ENCODE measurements at regions not wholly inside any gene's neighbourhood (a gene's known extent, or its start where the extent isn't known, plus 50 kb on each side); places are given as distances from the start of the nearest gene placed in this dataset.

DNA sequence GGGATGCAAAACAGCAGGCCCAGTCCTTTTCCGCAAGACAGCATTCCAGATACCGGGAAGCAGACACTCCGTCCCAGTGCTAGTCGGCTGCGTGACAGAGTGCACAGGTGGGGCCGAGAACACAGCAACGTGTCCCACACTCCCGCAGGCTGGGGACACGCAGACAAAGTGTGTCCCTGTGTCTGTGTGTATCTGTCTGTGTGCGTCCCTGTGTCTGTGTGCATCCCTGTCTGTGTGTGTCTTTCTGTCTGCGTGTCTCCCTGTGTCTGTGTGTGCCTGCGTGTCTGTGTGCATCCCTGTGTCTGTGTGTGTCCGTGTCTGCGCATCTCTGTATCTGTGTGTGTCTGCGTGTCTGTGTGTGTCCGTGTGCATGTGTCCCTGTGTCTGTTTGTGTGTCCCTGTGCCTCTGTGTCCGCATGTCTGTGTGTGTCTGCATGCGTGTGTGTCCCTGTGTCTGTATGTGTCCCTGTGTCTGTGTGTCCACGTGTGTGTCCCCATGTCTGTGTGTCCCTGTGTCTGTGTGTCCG lies 137.0 kb downstream of the MRPL36 start:
- TF ChIP-seq TAF1 (IDR thresholded peaks at IDR 0.05; ENCODE audit: borderline replicate concordance, low read depth, low read length): no peak
- TF ChIP-seq POLR2AphosphoS5 (IDR thresholded peaks at IDR 0.05; ENCODE audit: low read depth, low read length): no peak
- no peak for TF ChIP-seq POLR2A (IDR thresholded peaks at IDR 0.05; ENCODE audit: low read depth, low read length)
- FAIRE-seq: no peak
- DNase-seq (ENCODE audit: insufficient read length): no peak

DNA sequence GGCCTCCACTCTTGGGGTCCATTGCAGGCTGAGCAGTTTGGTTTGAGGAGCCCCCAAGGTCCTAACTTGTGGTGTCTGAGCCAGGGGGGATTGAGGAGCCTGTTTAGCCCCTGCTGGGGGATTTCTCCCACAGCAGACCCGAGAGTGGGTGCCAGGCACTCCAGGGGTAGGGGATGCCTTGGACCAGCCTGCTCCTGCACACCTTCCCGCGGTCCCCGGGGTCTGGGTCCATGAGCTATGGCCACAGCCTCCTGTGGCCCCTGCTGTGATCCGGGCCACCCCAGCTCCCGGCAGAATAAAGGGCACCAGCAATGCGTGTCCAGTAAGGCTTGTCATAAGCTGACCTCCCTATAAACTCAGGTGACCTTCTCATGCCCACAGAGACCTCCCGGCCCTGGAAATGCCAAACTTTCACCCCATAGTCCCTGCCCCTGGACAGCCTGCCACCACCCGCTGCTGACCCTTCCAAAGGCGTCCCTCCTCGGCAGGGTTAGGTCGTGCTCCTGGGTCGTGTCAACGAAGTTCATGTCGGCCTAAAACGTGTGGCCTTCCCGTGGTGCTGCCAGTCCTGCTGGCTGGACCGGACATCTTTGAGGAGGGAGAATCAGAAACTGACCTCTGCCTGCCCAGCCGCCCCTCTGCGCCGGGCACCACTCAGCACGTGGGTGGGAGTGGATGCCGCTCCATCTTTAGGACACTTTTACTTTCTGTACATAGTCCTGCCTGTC lies 137.6 kb downstream of the MRPL36 start:
- FAIRE-seq (no peak), DNase-seq (ENCODE audit: insufficient read length) (no peak)
- TF ChIP-seq POLR2A (IDR thresholded peaks at IDR 0.05; ENCODE audit: low read depth, low read length) (no peak), TAF1 (IDR thresholded peaks at IDR 0.05; ENCODE audit: borderline replicate concordance, low read depth, low read length) (no peak), POLR2AphosphoS5 (IDR thresholded peaks at IDR 0.05; ENCODE audit: low read depth, low read length) (no peak)

- DNase-seq (ENCODE audit: insufficient read length) (no peak), FAIRE-seq (no peak)
- TF ChIP-seq TAF1 (IDR thresholded peaks at IDR 0.05; ENCODE audit: borderline replicate concordance, low read depth, low read length) (no peak), POLR2AphosphoS5 (IDR thresholded peaks at IDR 0.05; ENCODE audit: low read depth, low read length) (no peak), POLR2A (IDR thresholded peaks at IDR 0.05; ENCODE audit: low read depth, low read length) (no peak)
These were observed 137.6 kb upstream of the LPCAT1 start for GRCh38 chr5:1661311-1661710.

DNA sequence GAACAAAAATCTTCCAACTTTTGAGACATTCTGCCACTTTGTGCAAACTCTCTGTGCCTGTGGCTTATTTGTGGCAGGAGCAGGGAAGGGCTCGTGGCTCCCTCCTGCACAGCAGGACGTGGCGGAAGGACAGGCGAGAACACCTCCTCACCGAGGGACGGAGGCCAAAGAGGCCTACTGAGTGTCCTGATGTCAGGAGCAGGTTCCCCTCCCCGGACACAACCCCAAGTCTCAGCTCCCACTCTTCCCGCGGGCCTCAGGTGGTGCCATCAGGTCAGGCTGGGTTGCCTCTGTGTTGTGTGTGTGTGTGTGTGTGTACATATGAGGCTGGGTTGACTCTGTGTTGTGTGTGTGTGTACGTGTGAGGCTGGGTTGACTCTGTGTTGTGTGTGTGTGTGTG lies 136.8 kb upstream of the LPCAT1 start:
- no peak for FAIRE-seq
- no peak for TF ChIP-seq TAF1 (IDR thresholded peaks at IDR 0.05; ENCODE audit: borderline replicate concordance, low read depth, low read length)
- no peak for TF ChIP-seq POLR2AphosphoS5 (IDR thresholded peaks at IDR 0.05; ENCODE audit: low read depth, low read length)
- TF ChIP-seq POLR2A (IDR thresholded peaks at IDR 0.05; ENCODE audit: low read depth, low read length): no peak
- no peak for DNase-seq (ENCODE audit: insufficient read length)

DNA sequence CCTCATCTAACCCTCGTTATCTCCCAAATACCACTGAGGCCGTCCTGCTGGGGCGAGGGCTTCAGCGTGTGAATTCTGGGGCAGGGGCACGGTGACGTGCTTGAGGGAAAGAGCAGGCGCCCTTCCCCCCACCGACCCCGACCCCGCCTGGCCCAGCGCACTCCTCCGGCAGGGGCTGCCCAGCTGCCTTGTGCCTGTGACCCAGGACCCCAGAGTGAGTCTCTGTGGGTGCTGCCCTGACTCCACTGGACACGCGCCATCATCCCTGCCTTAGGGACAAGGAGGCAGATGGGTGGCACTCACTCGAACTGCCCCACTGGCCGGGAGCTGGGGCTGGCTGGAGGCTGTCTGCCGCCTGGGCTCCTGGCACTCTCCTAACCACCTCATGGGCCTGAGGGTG lies 136.2 kb upstream of the LPCAT1 start:
- DNase-seq (ENCODE audit: insufficient read length): no peak
- FAIRE-seq: no peak
- TF ChIP-seq POLR2A (IDR thresholded peaks at IDR 0.05; ENCODE audit: low read depth, low read length) (no peak), POLR2AphosphoS5 (IDR thresholded peaks at IDR 0.05; ENCODE audit: low read depth, low read length) (no peak)

DNA sequence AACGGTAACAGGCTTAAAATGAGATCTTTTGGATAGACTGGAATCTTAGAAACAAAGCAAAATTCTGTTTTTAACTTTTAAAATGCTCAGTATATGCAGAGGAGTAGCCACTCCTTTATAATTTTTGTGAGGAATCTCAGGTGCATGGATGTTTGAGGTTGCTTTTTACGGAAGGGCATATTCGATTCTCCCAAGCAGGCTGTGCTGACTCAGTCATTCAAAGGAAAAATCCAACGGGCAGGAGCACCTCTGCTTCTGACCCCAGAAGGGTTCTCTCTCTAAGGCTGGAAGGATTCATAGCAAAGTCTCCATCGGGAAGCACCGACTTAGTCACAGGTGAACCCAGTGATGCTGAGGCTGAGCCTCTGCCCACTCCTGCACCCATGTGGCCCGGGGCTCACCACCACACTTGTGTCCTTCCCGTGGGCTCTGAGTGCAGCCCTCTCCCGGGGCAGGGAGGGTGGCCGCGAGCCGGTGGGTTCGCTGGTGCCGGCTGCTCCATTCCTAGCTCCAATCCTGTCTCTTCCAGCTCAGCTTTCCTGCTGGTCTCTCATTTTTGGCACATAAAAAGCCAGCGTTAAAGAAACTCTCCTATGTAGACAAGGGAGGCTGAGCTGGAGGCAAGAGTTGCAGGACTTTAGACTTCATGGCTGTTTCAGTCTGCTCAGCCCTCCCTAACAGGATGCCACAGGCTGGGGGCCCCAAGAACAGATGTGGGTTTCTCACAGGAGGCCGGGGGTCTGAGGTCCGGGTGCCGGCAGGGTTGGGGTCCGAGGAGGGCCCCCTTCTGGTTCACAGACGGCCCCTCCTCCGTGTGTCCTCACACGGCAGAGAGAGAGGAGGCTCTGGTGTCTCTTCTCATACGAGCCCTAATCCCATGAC lies 135.6 kb upstream of the LPCAT1 start:
- DNase-seq (ENCODE audit: insufficient read length) (no peak), FAIRE-seq (no peak)
- TF ChIP-seq POLR2A (IDR thresholded peaks at IDR 0.05; ENCODE audit: low read depth, low read length) (no peak), TAF1 (IDR thresholded peaks at IDR 0.05; ENCODE audit: borderline replicate concordance, low read depth, low read length) (no peak), POLR2AphosphoS5 (IDR thresholded peaks at IDR 0.05; ENCODE audit: low read depth, low read length) (no peak)

DNA sequence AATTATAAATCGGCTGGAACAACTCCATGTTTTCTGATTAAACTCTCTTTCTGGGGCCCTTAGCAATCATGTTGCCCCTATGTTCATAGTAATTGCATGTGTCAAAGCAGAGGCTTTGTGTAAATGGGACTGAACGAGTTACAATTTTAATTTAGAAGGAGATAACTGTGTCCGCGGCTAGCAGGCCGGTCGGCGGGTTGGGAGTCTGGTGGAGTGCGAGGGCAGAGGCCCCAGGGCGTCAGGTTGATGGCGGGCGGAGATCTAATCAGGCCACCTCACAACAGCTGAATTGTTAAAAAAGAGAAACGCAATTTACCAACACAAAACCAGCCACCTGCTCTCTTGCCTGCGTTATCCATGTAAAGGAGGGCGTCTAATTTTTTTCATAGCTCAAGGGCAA lies 134.9 kb upstream of the LPCAT1 start:
- FAIRE-seq: no peak
- no peak for DNase-seq (ENCODE audit: insufficient read length)
- TF ChIP-seq POLR2A (IDR thresholded peaks at IDR 0.05; ENCODE audit: low read depth, low read length): no peak

GRCh38 chr5:1657161-1657741 lies 133.5 kb upstream of the LPCAT1 start:
- FAIRE-seq (no peak), DNase-seq (ENCODE audit: insufficient read length) (no peak)
- TF ChIP-seq TAF1 (IDR thresholded peaks at IDR 0.05; ENCODE audit: borderline replicate concordance, low read depth, low read length): no peak
- no peak for TF ChIP-seq POLR2AphosphoS5 (IDR thresholded peaks at IDR 0.05; ENCODE audit: low read depth, low read length)
- no peak for TF ChIP-seq POLR2A (IDR thresholded peaks at IDR 0.05; ENCODE audit: low read depth, low read length)

DNA sequence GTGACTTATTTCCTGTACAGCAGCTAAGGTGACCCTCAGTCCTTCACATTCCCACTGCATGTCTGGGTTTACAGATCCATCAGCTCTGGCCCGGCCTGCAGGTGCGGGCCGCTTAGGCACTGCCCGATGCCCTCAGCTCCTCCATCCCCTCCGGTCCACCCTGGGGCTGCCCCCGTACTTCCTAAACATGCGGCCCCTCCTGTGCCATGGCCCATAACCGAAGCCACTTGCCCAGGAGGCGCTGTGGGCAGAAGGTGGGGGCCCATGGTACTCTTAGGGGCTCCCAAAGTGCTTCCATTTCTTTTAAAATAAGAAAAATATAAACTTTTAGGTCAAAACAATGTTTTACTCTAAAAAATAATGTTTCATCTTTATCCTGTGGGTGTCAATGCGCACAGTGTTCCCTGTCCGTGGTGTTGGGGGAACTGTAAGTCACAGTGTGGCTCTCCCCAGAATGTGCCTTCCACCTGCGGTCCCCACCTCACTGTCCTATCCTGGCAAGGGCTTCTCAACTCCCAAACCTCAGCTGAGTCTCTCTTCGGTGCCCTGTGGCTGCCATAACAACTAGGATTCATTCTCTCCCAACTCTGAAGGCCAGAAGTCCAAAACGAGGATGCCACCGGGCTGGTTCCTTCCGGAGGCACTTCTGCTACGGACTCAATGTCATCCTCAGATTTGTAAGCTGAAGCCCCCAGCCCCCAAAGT lies 132.7 kb upstream of the LPCAT1 start:
- FAIRE-seq (no peak), DNase-seq (ENCODE audit: insufficient read length) (no peak)
- TF ChIP-seq TAF1 (IDR thresholded peaks at IDR 0.05; ENCODE audit: borderline replicate concordance, low read depth, low read length) (no peak), POLR2AphosphoS5 (IDR thresholded peaks at IDR 0.05; ENCODE audit: low read depth, low read length) (no peak), POLR2A (IDR thresholded peaks at IDR 0.05; ENCODE audit: low read depth, low read length) (no peak)

DNA sequence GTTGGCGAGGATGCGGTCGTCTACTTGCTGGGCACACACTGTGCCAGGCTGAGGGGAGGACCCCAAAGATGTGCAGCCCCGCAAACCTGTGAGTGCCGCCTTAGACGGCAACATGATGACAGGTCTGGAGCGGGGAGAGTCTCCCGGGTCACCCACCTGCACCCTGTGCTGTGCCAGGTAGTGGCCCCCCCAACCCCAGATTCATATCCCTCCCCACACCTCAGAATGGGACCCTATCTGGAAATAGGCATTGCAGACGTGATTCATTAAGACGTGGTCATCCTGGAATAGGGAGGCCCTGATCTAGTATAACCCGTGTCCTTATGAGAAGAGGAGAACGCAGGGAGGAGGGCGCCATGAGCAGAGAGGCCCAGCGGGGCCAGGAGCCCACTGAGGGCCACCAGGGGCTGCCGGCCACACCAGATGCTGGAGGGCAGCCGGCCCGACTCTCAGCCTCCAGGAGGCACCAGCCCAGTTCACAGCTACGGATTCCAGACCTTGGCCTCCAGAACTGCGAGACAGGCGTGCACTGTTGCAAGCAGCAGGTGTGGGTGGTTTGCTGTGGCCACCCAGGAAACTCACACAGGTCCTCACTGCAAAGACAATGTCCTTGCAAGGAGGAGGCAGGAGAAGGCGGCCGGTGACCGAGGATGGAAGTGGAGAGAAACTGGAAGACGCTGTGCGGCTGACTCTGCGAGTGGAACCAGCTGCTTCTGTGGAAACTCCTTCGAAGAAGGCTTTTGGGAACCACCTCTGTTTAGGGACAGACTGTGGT lies 131.9 kb upstream of the LPCAT1 start:
- FAIRE-seq: no peak
- TF ChIP-seq POLR2AphosphoS5 (IDR thresholded peaks at IDR 0.05; ENCODE audit: low read depth, low read length) (no peak), TAF1 (IDR thresholded peaks at IDR 0.05; ENCODE audit: borderline replicate concordance, low read depth, low read length) (no peak), POLR2A (IDR thresholded peaks at IDR 0.05; ENCODE audit: low read depth, low read length) (no peak)
- no peak for DNase-seq (ENCODE audit: insufficient read length)
